ENCODE measurements at regions not wholly inside any gene's neighbourhood (a gene's known extent, or its start where the extent isn't known, plus 50 kb on each side); places are given as distances from the start of the nearest gene placed in this dataset.

GRCh38 chr3:139286825-139287224 lies 57.0 kb upstream of the MRPS22 start:
- Histone ChIP-seq H3K27ac (no peak overlapping the region), H3K27me3 (no peaks in the 10 kb centered on the region), H3K4me1 (no peaks in the 10 kb centered on the region), H3K4me3 (no peak overlapping the region), H3K9me3 (no peaks in the 10 kb centered on the region), H3K36me3 (no peaks in the 10 kb centered on the region)
- intact Hi-C loops (cut with DNase I), result no loop called here
- WGBS, 2 donors, result 67 to 76% methylated on average over 7 of the region's 7 CpGs
- TF ChIP-seq POLR2AphosphoS5 (IDR thresholded peaks at IDR 0.05) (no peak), POLR2A (IDR thresholded peaks at IDR 0.05) (no peak), EP300 (IDR thresholded peaks at IDR 0.05) (no peak)
- TF ChIP-seq, protein P1, sequence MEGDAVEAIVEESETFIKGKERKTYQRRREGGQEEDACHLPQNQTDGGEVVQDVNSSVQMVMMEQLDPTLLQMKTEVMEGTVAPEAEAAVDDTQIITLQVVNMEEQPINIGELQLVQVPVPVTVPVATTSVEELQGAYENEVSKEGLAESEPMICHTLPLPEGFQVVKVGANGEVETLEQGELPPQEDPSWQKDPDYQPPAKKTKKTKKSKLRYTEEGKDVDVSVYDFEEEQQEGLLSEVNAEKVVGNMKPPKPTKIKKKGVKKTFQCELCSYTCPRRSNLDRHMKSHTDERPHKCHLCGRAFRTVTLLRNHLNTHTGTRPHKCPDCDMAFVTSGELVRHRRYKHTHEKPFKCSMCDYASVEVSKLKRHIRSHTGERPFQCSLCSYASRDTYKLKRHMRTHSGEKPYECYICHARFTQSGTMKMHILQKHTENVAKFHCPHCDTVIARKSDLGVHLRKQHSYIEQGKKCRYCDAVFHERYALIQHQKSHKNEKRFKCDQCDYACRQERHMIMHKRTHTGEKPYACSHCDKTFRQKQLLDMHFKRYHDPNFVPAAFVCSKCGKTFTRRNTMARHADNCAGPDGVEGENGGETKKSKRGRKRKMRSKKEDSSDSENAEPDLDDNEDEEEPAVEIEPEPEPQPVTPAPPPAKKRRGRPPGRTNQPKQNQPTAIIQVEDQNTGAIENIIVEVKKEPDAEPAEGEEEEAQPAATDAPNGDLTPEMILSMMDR (IDR thresholded peaks at IDR 0.05), result no peak
- DNase-seq, result no peak

- TF ChIP-seq, protein P1 (IDR thresholded peaks at IDR 0.05), result no peak
- no peak for TF ChIP-seq POLR2AphosphoS5 (IDR thresholded peaks at IDR 0.05)
- no peak for TF ChIP-seq POLR2A (IDR thresholded peaks at IDR 0.05)
- TF ChIP-seq EP300 (IDR thresholded peaks at IDR 0.05), result no peak
- WGBS, 2 donors, result 87 to 93% methylated on average over 4 of the region's 4 CpGs
- Histone ChIP-seq H3K4me1 (no peaks in the 10 kb centered on the region), H3K27me3 (no peaks in the 10 kb centered on the region), H3K36me3 (no peaks in the 10 kb centered on the region), H3K9me3 (no peaks in the 10 kb centered on the region), H3K27ac (no peak overlapping the region), H3K4me3 (no peak overlapping the region)
- DNase-seq, result no peak
- intact Hi-C loops (cut with DNase I), result no loop called here
These were observed 56.3 kb upstream of the MRPS22 start for GRCh38 chr3:139287557-139287956.

GRCh38 chr3:139288266-139288821 lies 55.5 kb upstream of the MRPS22 start:
- Histone ChIP-seq H3K9me3 (no peaks in the 10 kb centered on the region), H3K4me1 (no peaks in the 10 kb centered on the region), H3K36me3 (no peaks in the 10 kb centered on the region), H3K27ac (no peak overlapping the region), H3K27me3 (no peaks in the 10 kb centered on the region), H3K4me3 (no peak overlapping the region)
- intact Hi-C loops (cut with DNase I), result no loop called here
- TF ChIP-seq, protein P1 (IDR thresholded peaks at IDR 0.05), result no peak
- no peak for DNase-seq
- WGBS, 2 donors, result 53 to 66% methylated on average over 8 of the region's 8 CpGs

- Histone ChIP-seq H3K9me3 (no peaks in the 10 kb centered on the region), H3K4me3 (no peak overlapping the region), H3K4me1 (no peaks in the 10 kb centered on the region), H3K36me3 (no peaks in the 10 kb centered on the region), H3K27me3 (no peaks in the 10 kb centered on the region), H3K27ac (no peak overlapping the region)
- WGBS, 2 donors, result 81 to 87% methylated on average over 6 of the region's 6 CpGs
- TF ChIP-seq, protein P1 (IDR thresholded peaks at IDR 0.05), result no peak
- no peak for DNase-seq
- intact Hi-C loops (cut with DNase I), result no loop called here
These were observed 53.8 kb upstream of the MRPS22 start for GRCh38 chr3:139289860-139290524.

Data from sigmoid colon (tissue), 6 donors.